Nephron (organoid): ENCODE measurements at regions not wholly inside any gene's neighbourhood (a gene's known extent, or its start where the extent isn't known, plus 50 kb on each side); places are given as distances from the start of the nearest gene placed in this dataset.

ENCODE experiments used
- H3K27ac Mint-ChIP-seq, 3 experiments: 2 replicates each; pipeline ENCODE4 v1.8.0; 2020; ENCODE audit warnings: mixed read lengths in 3 of 3, mild to moderate bottlenecking in 2 of 3, moderate library complexity in 1 of 3
- H3K27me3 Mint-ChIP-seq: 2 replicates; pipeline ENCODE4 v1.8.0; 2021; ENCODE audit warnings: low read depth, mild to moderate bottlenecking, moderate library complexity, mixed read lengths
- H3K36me3 Mint-ChIP-seq: 2 replicates; pipeline ENCODE4 v1.8.0; 2020; ENCODE audit warnings: low read depth, mixed read lengths
- H3K4me1 Mint-ChIP-seq: 2 replicates; pipeline ENCODE4 v1.8.0; 2020; ENCODE audit warnings: mixed read lengths
- H3K4me3 Mint-ChIP-seq, 3 experiments: 2 replicates each; pipeline ENCODE4 v1.8.0; 2020; ENCODE audit warnings: mild to moderate bottlenecking in 3 of 3, mixed read lengths in 3 of 3, moderate library complexity in 2 of 3
- H3K9me3 Mint-ChIP-seq: 2 replicates; pipeline ENCODE4 v1.8.0; 2020; ENCODE audit warnings: mixed read lengths
- TF ChIP-seq, protein P1 (sequence below), 3 experiments: fragments of 200-600 bp; sonication (generic); IDR thresholded peaks; one replicate each; pipeline ENCODE4 v1.5.0; 2021; ENCODE audit warnings: antibody characterized with exemption in 3 of 3; ENCODE audit not compliant: unreplicated experiment in 3 of 3

DNA sequence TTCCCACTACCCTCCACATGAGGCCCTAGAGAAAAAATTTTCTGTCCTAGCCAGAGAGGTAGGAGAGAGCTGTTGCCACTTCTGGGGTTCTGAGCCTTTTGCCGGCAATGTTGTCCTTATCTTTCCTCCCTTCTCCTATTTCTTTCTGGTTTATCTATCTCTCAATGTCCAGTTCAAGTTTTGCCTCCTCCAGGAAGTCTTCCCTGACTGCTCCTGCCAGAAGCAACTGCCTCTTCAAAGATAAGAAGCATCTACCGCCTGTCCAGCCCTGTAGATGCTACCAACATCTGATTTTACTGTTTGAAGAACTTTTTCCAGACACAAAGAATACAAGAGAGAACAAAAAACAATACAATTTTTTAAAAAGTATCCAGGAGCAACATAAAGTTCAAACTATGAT, 220.8 kb upstream of the KLHL29 start:
- H3K36me3 Mint-ChIP-seq, result no peaks in the 10 kb centered on the region
- no peaks in the 10 kb centered on the region for H3K27me3 Mint-ChIP-seq
- H3K4me1 Mint-ChIP-seq, result no peaks in the 10 kb centered on the region
- no peak overlapping the region for H3K27ac Mint-ChIP-seq
- no peaks in the 10 kb centered on the region for H3K9me3 Mint-ChIP-seq
- TF ChIP-seq, protein P1, sequence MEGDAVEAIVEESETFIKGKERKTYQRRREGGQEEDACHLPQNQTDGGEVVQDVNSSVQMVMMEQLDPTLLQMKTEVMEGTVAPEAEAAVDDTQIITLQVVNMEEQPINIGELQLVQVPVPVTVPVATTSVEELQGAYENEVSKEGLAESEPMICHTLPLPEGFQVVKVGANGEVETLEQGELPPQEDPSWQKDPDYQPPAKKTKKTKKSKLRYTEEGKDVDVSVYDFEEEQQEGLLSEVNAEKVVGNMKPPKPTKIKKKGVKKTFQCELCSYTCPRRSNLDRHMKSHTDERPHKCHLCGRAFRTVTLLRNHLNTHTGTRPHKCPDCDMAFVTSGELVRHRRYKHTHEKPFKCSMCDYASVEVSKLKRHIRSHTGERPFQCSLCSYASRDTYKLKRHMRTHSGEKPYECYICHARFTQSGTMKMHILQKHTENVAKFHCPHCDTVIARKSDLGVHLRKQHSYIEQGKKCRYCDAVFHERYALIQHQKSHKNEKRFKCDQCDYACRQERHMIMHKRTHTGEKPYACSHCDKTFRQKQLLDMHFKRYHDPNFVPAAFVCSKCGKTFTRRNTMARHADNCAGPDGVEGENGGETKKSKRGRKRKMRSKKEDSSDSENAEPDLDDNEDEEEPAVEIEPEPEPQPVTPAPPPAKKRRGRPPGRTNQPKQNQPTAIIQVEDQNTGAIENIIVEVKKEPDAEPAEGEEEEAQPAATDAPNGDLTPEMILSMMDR (IDR thresholded peaks at IDR 0.05; ENCODE audit: unreplicated experiment in 3 of 3), result no peak
- no peak overlapping the region for H3K4me3 Mint-ChIP-seq

DNA sequence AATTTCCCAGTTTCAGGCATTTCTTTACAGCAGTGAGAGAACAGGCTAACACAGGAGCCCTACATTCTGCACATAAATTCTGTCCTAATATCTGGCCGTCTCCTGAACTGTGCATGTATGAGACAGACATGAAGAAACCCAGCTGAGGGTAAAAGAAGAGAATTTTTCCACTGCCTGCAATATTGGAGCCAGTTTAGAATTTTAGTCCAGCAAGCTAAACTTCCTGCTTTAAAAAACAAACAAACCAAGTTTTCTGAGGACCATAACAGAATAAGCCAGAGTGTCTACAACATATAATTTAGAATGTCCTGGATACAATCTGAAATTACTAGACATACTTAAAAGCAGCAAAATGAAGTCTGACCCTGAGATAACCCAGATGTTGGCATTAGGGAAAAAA, 215.1 kb upstream of the KLHL29 start:
- Mint-ChIP-seq H3K27ac (peak overlapping the region; percentile 88 to 94 (median 94)), H3K9me3 (peaks cover 25% of the 10 kb centered on the region), H3K27me3 (no peaks in the 10 kb centered on the region), H3K4me1 (peaks cover 9% of the 10 kb centered on the region), H3K4me3 (no peak overlapping the region), H3K36me3 (no peaks in the 10 kb centered on the region)
- TF ChIP-seq, protein P1 (IDR thresholded peaks at IDR 0.05; ENCODE audit: unreplicated experiment in 3 of 3), result no peak

DNA sequence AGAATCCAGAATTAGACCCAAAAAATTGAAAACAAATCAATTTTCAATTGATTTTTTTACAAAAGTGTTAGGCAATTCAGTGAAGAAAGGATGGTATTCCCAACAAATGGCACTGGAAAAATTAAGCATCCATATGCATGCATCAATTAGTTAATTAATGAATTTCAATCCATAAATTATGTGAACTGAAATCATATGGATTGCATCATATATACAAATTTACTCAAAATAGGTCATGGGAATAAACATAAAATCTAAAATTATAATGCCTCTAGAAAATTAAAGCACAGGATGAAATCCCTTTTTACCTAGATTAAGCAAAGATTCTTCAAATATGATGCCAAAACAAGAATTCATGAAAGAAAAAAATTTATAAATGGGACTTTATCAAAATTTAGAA, 213.9 kb upstream of the KLHL29 start:
- Mint-ChIP-seq H3K27ac (no peak overlapping the region), H3K9me3 (peaks cover 30% of the 10 kb centered on the region), H3K27me3 (peaks cover 4% of the 10 kb centered on the region), H3K4me3 (no peak overlapping the region), H3K36me3 (no peaks in the 10 kb centered on the region), H3K4me1 (peaks cover 9% of the 10 kb centered on the region)
- TF ChIP-seq, protein P1 (IDR thresholded peaks at IDR 0.05; ENCODE audit: unreplicated experiment in 3 of 3), result no peak

DNA sequence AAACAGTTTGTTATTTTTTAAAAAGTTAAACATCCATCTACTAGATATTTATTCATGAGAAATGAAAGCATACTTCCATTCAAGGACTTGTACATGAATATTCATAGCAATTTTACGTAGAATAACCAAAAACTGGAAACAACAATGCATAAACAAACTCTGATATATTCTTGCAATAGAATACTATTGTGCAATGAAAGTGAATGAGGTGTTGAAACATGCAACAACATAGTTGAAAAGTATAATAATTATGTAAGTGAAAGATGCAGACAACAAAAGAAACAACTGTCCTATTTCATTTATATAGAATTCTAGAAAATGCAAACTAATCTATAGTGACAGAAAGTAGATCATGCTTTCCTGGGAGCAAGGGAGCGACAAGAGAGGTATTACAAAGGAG, 206.6 kb upstream of the KLHL29 start:
- no peak overlapping the region for H3K27ac Mint-ChIP-seq
- H3K9me3 Mint-ChIP-seq, result peaks cover 41% of the 10 kb centered on the region
- H3K27me3 Mint-ChIP-seq, result peaks cover 4% of the 10 kb centered on the region
- H3K4me1 Mint-ChIP-seq, result no peaks in the 10 kb centered on the region
- no peak overlapping the region for H3K4me3 Mint-ChIP-seq
- no peaks in the 10 kb centered on the region for H3K36me3 Mint-ChIP-seq
- TF ChIP-seq, protein P1 (IDR thresholded peaks at IDR 0.05; ENCODE audit: unreplicated experiment in 3 of 3), result no peak

DNA sequence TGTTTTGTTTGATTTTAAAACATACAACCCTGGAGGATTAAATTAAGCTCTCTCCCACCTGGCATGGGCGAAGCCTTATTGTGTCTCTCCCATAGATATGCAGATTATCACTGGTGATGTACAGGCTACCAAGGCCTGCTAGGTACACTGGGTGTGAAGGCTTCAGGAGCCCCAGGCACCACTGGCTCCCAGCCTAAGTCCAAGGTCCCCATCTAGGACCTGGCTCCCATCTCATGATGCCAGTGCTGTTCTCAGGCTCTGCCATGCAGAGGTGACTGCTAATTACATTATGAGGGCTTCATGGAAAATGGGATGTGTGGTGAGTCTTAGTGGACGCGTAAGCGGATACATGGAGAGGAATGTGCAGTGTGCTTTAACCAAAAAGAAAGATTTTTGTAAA, 201.2 kb upstream of the KLHL29 start:
- Mint-ChIP-seq H3K36me3 (no peaks in the 10 kb centered on the region), H3K27me3 (peaks cover 13% of the 10 kb centered on the region), H3K27ac (no peak overlapping the region), H3K4me1 (no peaks in the 10 kb centered on the region), H3K9me3 (peaks cover 23% of the 10 kb centered on the region), H3K4me3 (no peak overlapping the region)
- TF ChIP-seq, protein P1 (IDR thresholded peaks at IDR 0.05; ENCODE audit: unreplicated experiment in 3 of 3), result no peak

DNA sequence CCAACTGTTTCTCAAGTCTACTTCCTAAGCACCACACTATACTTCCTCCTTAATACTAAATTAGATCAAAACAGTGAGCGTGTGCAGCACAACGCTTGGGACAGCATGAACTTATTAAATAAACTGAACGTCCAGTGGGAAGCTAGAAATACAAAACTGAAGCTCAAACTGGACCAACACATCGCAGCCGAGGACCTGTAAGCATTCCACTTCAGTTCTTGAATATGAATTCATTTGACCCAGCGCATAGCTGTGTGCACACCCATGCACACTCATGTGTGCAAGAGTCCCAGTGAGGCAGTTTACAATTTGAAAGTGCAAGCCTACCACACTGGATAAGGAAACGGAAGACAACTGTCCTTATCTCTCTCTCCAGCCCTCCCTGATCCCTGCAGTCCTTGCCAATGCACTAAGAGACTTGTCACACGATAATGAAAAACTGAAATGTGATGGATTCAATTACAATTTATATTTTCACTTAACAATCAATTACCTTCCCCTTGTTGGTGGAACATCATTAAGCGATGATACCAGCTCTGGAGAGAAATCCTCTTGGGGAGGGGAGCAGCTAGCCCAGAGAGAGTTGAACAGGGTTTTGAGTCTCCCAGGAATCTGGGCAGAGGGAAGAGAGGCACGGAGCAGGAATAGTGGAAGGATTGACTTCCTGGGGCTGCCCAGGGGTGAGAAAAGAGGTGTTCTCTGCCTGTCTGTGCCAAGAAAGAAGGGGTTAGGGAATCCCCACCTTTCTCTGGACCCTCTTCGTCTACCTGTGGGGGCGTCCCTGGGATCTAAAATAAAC, 186.5 kb upstream of the KLHL29 start:
- H3K27me3 Mint-ChIP-seq, result peaks cover 7% of the 10 kb centered on the region
- H3K9me3 Mint-ChIP-seq, result peaks cover 21% of the 10 kb centered on the region
- H3K27ac Mint-ChIP-seq, result no peak overlapping the region
- no peaks in the 10 kb centered on the region for H3K36me3 Mint-ChIP-seq
- TF ChIP-seq, protein P1 (IDR thresholded peaks at IDR 0.05; ENCODE audit: unreplicated experiment in 3 of 3), result no peak
- no peaks in the 10 kb centered on the region for H3K4me1 Mint-ChIP-seq
- H3K4me3 Mint-ChIP-seq, result no peak overlapping the region
